WERI-Rb-1 (cell line): ENCODE measurements at regions not wholly inside any gene's neighbourhood (a gene's known extent, or its start where the extent isn't known, plus 50 kb on each side); places are given as distances from the start of the nearest gene placed in this dataset.

ENCODE experiments used
- DNase-seq: peaks from one replicate; pipeline ENCODE4 v3.0.0-alpha.2; 2020
- H3K27ac ChIP-seq: fragments of 250-450 bp; sonication (Bioruptor Pico); 2 replicates; pipeline ENCODE4 v1.5.1; 2020; ENCODE audit warnings: mild to moderate bottlenecking, moderate library complexity
- H3K27me3 ChIP-seq: fragments of 250-450 bp; sonication (Bioruptor Pico); 2 replicates; pipeline ENCODE4 v1.5.1; 2021; ENCODE audit warnings: mild to moderate bottlenecking, low read depth, moderate library complexity; ENCODE audit not compliant: insufficient read depth, severe bottlenecking
- H3K36me3 ChIP-seq: fragments of 250-450 bp; sonication (Bioruptor Pico); 2 replicates; pipeline ENCODE4 v1.5.1; 2020; ENCODE audit warnings: mild to moderate bottlenecking, moderate library complexity
- H3K4me3 ChIP-seq: 2 replicates; pipeline ENCODE4 v1.5.1; 2011; ENCODE audit warnings: low read depth, mild to moderate bottlenecking, control low read depth, low read length
- H3K9me3 ChIP-seq: fragments of 250-450 bp; sonication (Bioruptor Pico); 2 replicates; pipeline ENCODE4 v1.5.1; 2021; ENCODE audit warnings: mild to moderate bottlenecking, moderate library complexity; ENCODE audit not compliant: severe bottlenecking
- TF ChIP-seq, protein P1 (sequence below): IDR thresholded peaks from 2 replicates; pipeline ENCODE4 v1.5.1; 2011; ENCODE audit warnings: low read depth, mild to moderate bottlenecking, control low read depth, inconsistent platforms, low read length

- DNase-seq = no peak
- TF ChIP-seq, protein P1, sequence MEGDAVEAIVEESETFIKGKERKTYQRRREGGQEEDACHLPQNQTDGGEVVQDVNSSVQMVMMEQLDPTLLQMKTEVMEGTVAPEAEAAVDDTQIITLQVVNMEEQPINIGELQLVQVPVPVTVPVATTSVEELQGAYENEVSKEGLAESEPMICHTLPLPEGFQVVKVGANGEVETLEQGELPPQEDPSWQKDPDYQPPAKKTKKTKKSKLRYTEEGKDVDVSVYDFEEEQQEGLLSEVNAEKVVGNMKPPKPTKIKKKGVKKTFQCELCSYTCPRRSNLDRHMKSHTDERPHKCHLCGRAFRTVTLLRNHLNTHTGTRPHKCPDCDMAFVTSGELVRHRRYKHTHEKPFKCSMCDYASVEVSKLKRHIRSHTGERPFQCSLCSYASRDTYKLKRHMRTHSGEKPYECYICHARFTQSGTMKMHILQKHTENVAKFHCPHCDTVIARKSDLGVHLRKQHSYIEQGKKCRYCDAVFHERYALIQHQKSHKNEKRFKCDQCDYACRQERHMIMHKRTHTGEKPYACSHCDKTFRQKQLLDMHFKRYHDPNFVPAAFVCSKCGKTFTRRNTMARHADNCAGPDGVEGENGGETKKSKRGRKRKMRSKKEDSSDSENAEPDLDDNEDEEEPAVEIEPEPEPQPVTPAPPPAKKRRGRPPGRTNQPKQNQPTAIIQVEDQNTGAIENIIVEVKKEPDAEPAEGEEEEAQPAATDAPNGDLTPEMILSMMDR = no peak
- no peak overlapping the region for H3K27ac ChIP-seq
- no peaks in the 10 kb centered on the region for H3K36me3 ChIP-seq
- no peaks in the 10 kb centered on the region for H3K9me3 ChIP-seq
- H3K4me3 ChIP-seq = no peak overlapping the region
- peaks cover 15% of the 10 kb centered on the region for H3K27me3 ChIP-seq
Observed at GRCh38 chr15:39058351-39059131, 493.9 kb upstream of the RASGRP1 start.

- Histone ChIP-seq H3K36me3 (no peaks in the 10 kb centered on the region), H3K27me3 (peaks cover 11% of the 10 kb centered on the region), H3K9me3 (no peaks in the 10 kb centered on the region), H3K4me3 (no peak overlapping the region), H3K27ac (no peak overlapping the region)
- DNase-seq = no peak
- TF ChIP-seq, protein P1 = no peak
Observed at GRCh38 chr15:39059917-39060316, 495.3 kb upstream of the RASGRP1 start.

DNA sequence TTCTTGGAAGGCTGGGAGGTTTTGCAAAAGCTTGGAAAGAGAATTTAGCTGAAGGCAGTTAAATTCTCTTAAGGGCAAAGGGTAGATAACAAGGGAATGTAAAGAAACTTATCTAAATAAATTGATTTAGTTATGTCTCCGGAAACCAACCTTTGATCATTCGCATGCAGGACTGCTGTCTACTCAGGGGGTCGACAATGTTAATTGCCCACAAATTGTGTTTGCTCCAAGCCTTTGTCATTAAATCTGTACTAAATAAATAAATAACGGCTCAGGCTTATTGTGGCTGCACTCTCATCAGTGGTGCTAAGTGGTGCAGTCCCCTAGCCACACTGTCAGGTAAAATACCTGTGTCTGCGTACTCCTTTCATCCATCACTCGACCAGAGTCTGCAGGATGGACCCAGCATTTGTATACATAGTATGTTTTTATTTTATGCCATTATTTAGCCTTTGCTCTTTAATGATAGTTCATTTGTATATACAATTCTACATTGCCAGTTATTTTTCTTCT lies 497.4 kb upstream of the RASGRP1 start:
- H3K4me3 ChIP-seq = no peak overlapping the region
- peaks cover 11% of the 10 kb centered on the region for H3K27me3 ChIP-seq
- TF ChIP-seq, protein P1 = no peak
- no peak for DNase-seq
- H3K9me3 ChIP-seq = no peaks in the 10 kb centered on the region
- H3K27ac ChIP-seq = no peak overlapping the region
- no peaks in the 10 kb centered on the region for H3K36me3 ChIP-seq

GRCh38 chr15:39066677-39067076 lies 502.1 kb upstream of the RASGRP1 start:
- DNase-seq = no peak
- Histone ChIP-seq H3K9me3 (no peaks in the 10 kb centered on the region), H3K27ac (no peak overlapping the region), H3K4me3 (no peak overlapping the region), H3K36me3 (no peaks in the 10 kb centered on the region), H3K27me3 (peaks cover 19% of the 10 kb centered on the region)
- TF ChIP-seq, protein P1 = no peak

DNA sequence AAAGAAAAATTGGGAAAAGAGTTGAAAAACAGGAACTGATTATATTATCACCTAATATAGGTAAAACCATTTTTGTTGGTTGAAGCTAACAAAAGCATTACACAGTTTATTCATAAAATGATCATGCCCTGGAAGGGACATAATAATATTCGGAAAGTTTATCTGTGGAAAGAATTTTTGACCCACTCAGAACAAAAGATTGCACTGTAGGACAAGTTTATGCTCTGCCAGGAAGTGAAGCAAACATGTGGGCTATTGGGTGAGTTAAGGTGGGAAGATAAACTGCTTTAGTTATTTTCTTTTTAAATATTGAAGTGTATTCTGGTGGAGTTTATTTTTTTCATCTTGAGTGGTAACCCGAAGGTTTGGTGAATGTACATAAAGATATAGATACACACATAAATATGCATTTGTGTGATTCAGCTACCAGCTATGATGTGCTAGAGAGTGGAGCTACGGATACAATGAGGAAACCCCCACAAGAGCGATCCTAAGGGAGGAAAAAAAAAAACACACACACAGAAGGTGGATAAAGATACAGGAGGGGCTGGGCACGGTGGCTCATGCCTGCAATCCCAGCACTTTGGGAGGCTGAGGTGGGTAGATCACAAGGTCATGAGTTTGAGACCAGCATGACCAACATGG lies 506.4 kb upstream of the THBS1 start:
- DNase-seq = no peak
- H3K36me3 ChIP-seq = no peaks in the 10 kb centered on the region
- H3K27me3 ChIP-seq = peaks cover 14% of the 10 kb centered on the region
- H3K9me3 ChIP-seq = no peaks in the 10 kb centered on the region
- no peak overlapping the region for H3K4me3 ChIP-seq
- no peak overlapping the region for H3K27ac ChIP-seq
- TF ChIP-seq, protein P1 = no peak
